ENCODE measurements at regions not wholly inside any gene's neighbourhood (a gene's known extent, or its start where the extent isn't known, plus 50 kb on each side); places are given as distances from the start of the nearest gene placed in this dataset.

DNA sequence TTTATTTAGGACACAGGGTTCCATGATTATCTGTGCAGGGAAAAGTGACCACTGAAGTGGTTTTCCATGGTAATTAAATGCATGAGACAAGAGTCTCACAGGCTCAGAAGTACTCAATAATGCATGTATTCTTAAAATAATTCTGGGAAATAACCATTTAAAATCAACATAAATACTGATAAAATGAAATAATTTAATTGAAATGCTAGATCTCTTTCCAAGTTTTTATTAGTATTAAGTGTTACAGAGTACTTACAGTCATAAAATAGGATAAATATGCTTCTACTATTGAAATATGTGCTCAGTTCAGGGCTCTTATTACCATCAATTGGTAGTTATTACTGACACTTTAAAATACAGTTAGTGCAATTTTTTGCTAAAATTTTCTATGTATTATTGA, 916.0 kb upstream of the GJE1 start:
- TF ChIP-seq, protein P1, sequence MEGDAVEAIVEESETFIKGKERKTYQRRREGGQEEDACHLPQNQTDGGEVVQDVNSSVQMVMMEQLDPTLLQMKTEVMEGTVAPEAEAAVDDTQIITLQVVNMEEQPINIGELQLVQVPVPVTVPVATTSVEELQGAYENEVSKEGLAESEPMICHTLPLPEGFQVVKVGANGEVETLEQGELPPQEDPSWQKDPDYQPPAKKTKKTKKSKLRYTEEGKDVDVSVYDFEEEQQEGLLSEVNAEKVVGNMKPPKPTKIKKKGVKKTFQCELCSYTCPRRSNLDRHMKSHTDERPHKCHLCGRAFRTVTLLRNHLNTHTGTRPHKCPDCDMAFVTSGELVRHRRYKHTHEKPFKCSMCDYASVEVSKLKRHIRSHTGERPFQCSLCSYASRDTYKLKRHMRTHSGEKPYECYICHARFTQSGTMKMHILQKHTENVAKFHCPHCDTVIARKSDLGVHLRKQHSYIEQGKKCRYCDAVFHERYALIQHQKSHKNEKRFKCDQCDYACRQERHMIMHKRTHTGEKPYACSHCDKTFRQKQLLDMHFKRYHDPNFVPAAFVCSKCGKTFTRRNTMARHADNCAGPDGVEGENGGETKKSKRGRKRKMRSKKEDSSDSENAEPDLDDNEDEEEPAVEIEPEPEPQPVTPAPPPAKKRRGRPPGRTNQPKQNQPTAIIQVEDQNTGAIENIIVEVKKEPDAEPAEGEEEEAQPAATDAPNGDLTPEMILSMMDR (IDR thresholded peaks at IDR 0.05), result no peak
- TF ChIP-seq POLR2A (IDR thresholded peaks at IDR 0.05), result no peak
